K562 (cell line): ENCODE measurements at regions not wholly inside any gene's neighbourhood (a gene's known extent, or its start where the extent isn't known, plus 50 kb on each side); places are given as distances from the start of the nearest gene placed in this dataset.

Experiments used
- ARID1B ChIP-seq: fragments of 450-650 bp; IDR thresholded peaks from 2 replicates; pipeline ENCODE4 v1.6.1; 2016; ENCODE audit warnings: antibody characterized with exemption, mild to moderate bottlenecking, inconsistent platforms
- CC2D1A ChIP-seq: fragments of 450-650 bp; IDR thresholded peaks from 2 replicates; pipeline ENCODE4 v1.6.1; 2017; ENCODE audit warnings: mild to moderate bottlenecking
- E2F4 ChIP-seq: sonication (generic); formaldehyde crosslinking; IDR thresholded peaks from 2 replicates; pipeline ENCODE4 v1.8.0; 2022; ENCODE audit warnings: mild to moderate bottlenecking, low read depth, missing genetic modification reagents
- ETV5 ChIP-seq: sonication (generic); formaldehyde crosslinking; IDR thresholded peaks from 2 replicates; pipeline ENCODE4 v1.4.0; 2020; ENCODE audit warnings: low read depth, mild to moderate bottlenecking, missing genetic modification reagents
- HEY1 ChIP-seq: fragments of 250-450 bp; sonication (Bioruptor Pico); IDR thresholded peaks from 2 replicates; pipeline ENCODE4 v1.5.0; 2020; ENCODE audit warnings: mild to moderate bottlenecking, moderate library complexity, borderline replicate concordance
- TAF15 ChIP-seq: fragments of 200-400 bp; formaldehyde crosslinking; IDR thresholded peaks from 2 replicates; pipeline ENCODE4 v1.6.1; 2017; ENCODE audit warnings: mild to moderate bottlenecking, low read depth, low read length, moderate library complexity
- TARDBP ChIP-seq: fragments of 450-650 bp; IDR thresholded peaks from 2 replicates; pipeline ENCODE4 v1.6.1; 2016
- TBP ChIP-seq: optimal IDR thresholded peaks from 2 replicates; pipeline ENCODE3; 2011; ENCODE audit warnings: low read depth, low read length, improper control_type of control experiment
- ZNF239 ChIP-seq: fragments of 250-450 bp; sonication (Bioruptor Pico); IDR thresholded peaks from 2 replicates; pipeline ENCODE4 v1.4.0; 2020; ENCODE audit warnings: mild to moderate bottlenecking
- ZNF57 ChIP-seq: fragments of 450-650 bp; formaldehyde crosslinking; IDR thresholded peaks from 2 replicates; pipeline ENCODE4 v1.4.0; 2020; ENCODE audit warnings: mild to moderate bottlenecking, moderate library complexity
- ZNF583 ChIP-seq: fragments of 250-450 bp; sonication (Bioruptor Pico); IDR thresholded peaks from 2 replicates; pipeline ENCODE4 v1.4.0; 2020
- ZNF589 ChIP-seq: fragments of 200-800 bp; sonication (Bioruptor generic); IDR thresholded peaks from 2 replicates; pipeline ENCODE4 v1.6.1; 2016; ENCODE audit warnings: low read depth, missing genetic modification characterization, missing compliant biosample characterization
- TF ChIP-seq, protein P1 (sequence below): fragments of 450-650 bp; formaldehyde crosslinking; IDR thresholded peaks from 2 replicates; pipeline ENCODE4 v1.4.0; 2020; ENCODE audit warnings: mild to moderate bottlenecking, mixed read lengths
- TF ChIP-seq, protein P2 (sequence below): sonication (generic); formaldehyde crosslinking; IDR thresholded peaks from 2 replicates; pipeline ENCODE4 v1.4.0; 2020; ENCODE audit warnings: mild to moderate bottlenecking, missing genetic modification reagents
- TF ChIP-seq, protein P3 (sequence below): sonication (generic); formaldehyde crosslinking; IDR thresholded peaks from 2 replicates; pipeline ENCODE4 v1.8.1; 2022; ENCODE audit warnings: missing genetic modification reagents
- TF ChIP-seq, protein P4 (sequence below): fragments of 450-650 bp; IDR thresholded peaks from 2 replicates; pipeline ENCODE4 v1.6.1; 2018; ENCODE audit warnings: mild to moderate bottlenecking, low read depth; ENCODE audit not compliant: partially characterized antibody

- TF ChIP-seq, protein P1, sequence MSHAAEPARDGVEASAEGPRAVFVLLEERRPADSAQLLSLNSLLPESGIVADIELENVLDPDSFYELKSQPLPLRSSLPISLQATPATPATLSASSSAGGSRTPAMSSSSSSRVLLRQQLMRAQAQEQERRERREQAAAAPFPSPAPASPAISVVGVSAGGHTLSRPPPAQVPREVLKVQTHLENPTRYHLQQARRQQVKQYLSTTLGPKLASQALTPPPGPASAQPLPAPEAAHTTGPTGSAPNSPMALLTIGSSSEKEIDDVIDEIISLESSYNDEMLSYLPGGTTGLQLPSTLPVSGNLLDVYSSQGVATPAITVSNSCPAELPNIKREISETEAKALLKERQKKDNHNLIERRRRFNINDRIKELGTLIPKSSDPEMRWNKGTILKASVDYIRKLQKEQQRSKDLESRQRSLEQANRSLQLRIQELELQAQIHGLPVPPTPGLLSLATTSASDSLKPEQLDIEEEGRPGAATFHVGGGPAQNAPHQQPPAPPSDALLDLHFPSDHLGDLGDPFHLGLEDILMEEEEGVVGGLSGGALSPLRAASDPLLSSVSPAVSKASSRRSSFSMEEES (CRISPR knock-in tag) = no peak
- TF ChIP-seq ETV5 (CRISPR knock-in tag) = no peak
- no peak for TF ChIP-seq ZNF589 (CRISPR knock-in tag)
- no peak for TF ChIP-seq ZNF239 (CRISPR knock-in tag)
- no peak for TF ChIP-seq E2F4 (CRISPR knock-in tag)
- TF ChIP-seq CC2D1A = no peak
- TF ChIP-seq HEY1 = no peak
- TF ChIP-seq, protein P2, sequence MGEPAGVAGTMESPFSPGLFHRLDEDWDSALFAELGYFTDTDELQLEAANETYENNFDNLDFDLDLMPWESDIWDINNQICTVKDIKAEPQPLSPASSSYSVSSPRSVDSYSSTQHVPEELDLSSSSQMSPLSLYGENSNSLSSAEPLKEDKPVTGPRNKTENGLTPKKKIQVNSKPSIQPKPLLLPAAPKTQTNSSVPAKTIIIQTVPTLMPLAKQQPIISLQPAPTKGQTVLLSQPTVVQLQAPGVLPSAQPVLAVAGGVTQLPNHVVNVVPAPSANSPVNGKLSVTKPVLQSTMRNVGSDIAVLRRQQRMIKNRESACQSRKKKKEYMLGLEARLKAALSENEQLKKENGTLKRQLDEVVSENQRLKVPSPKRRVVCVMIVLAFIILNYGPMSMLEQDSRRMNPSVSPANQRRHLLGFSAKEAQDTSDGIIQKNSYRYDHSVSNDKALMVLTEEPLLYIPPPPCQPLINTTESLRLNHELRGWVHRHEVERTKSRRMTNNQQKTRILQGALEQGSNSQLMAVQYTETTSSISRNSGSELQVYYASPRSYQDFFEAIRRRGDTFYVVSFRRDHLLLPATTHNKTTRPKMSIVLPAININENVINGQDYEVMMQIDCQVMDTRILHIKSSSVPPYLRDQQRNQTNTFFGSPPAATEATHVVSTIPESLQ (CRISPR knock-in tag) = no peak
- no peak for TF ChIP-seq TBP
- TF ChIP-seq ARID1B = 0 out of 2 replicates have a peak, but pooled peaks have one; percentile 20
- no peak for TF ChIP-seq TARDBP
- TF ChIP-seq ZNF583 (CRISPR knock-in tag) = no peak
- TF ChIP-seq, protein P3, sequence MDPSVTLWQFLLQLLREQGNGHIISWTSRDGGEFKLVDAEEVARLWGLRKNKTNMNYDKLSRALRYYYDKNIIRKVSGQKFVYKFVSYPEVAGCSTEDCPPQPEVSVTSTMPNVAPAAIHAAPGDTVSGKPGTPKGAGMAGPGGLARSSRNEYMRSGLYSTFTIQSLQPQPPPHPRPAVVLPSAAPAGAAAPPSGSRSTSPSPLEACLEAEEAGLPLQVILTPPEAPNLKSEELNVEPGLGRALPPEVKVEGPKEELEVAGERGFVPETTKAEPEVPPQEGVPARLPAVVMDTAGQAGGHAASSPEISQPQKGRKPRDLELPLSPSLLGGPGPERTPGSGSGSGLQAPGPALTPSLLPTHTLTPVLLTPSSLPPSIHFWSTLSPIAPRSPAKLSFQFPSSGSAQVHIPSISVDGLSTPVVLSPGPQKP (CRISPR knock-in tag) = no peak
- TF ChIP-seq TAF15 = no peak
- TF ChIP-seq, protein P4, sequence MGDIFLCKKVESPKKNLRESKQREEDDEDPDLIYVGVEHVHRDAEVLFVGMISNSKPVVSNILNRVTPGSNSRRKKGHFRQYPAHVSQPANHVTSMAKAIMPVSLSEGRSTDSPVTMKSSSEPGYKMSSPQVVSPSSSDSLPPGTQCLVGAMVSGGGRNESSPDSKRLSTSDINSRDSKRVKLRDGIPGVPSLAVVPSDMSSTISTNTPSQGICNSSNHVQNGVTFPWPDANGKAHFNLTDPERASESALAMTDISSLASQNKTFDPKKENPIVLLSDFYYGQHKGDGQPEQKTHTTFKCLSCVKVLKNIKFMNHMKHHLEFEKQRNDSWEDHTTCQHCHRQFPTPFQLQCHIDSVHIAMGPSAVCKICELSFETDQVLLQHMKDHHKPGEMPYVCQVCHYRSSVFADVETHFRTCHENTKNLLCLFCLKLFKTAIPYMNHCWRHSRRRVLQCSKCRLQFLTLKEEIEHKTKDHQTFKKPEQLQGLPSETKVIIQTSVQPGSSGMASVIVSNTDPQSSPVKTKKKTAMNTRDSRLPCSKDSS = no peak
- TF ChIP-seq ZNF57 (CRISPR knock-in tag) = no peak
These were observed 62.2 kb upstream of the USP6NL start (continued) for GRCh38 chr10:11673346-11674280.
